ENCODE measurements at regions not wholly inside any gene's neighbourhood (a gene's known extent, or its start where the extent isn't known, plus 50 kb on each side); places are given as distances from the start of the nearest gene placed in this dataset.

- Histone ChIP-seq H3K79me2 (ENCODE audit: control insufficient read depth in 1 of 2, insufficient read depth in 2 of 2, low read length in 2 of 2) (no peaks in the 10 kb centered on the region), H3K27me3 (replicated peaks in 1 of 4; ENCODE audit: control insufficient read depth in 3 of 4, extremely low read depth in 1 of 4, insufficient read depth in 3 of 4, low read length in 3 of 4) (no peaks in the 10 kb centered on the region), H3K56ac (replicated peaks; ENCODE audit: insufficient read length, low read depth, low read length) (no peak overlapping the region), H3K9ac (replicated peaks in 1 of 4; ENCODE audit: extremely low read depth in 1 of 4, low read depth in 3 of 4, low read length in 3 of 4) (no peak overlapping the region), H4K91ac (replicated peaks; ENCODE audit: insufficient read length, low read length) (no peak overlapping the region), H3K14ac (ENCODE audit: insufficient read length) (no peak overlapping the region), H3K9me3 (ENCODE audit: insufficient read depth in 2 of 2, low read depth in 1 of 2, low read length in 1 of 2) (no peaks in the 10 kb centered on the region), H3K36me3 (ENCODE audit: control insufficient read depth in 2 of 4, insufficient read depth in 4 of 4, low read length in 3 of 4) (no peaks in the 10 kb centered on the region), H4K5ac (ENCODE audit: insufficient read length, low read depth, low read length) (no peak overlapping the region), H3K4me1 (replicated peaks in 1 of 4; ENCODE audit: control insufficient read depth in 3 of 4, insufficient read depth in 4 of 4, low read length in 3 of 4) (no peaks in the 10 kb centered on the region), H3K4ac (replicated peaks; ENCODE audit: insufficient read length, low read depth, low read length) (no peak overlapping the region), H3K79me1 (ENCODE audit: low read depth, low read length) (no peaks in the 10 kb centered on the region), H2BK15ac (ENCODE audit: low read length) (no peak overlapping the region), H3K4me2 (ENCODE audit: insufficient read depth in 1 of 2, low read depth in 2 of 2, low read length in 2 of 2) (no peak overlapping the region), H3K18ac (ENCODE audit: extremely low read depth, low read length) (no peak overlapping the region), H4K20me1 (replicated peaks in 1 of 2; ENCODE audit: control insufficient read depth in 1 of 2, insufficient read depth in 2 of 2, low read length in 2 of 2) (no peaks in the 10 kb centered on the region), H4K8ac (ENCODE audit: extremely low read depth, insufficient read depth, low read length) (no peak overlapping the region), H3K4me3 (ENCODE audit: extremely low read depth in 1 of 4, insufficient read depth in 2 of 4, low read depth in 3 of 4, low read length in 4 of 4) (no peak overlapping the region), H2BK120ac (replicated peaks; ENCODE audit: low read depth, low read length) (no peak overlapping the region), H2AK5ac (ENCODE audit: low read depth, low read length) (no peak overlapping the region), H2BK12ac (ENCODE audit: low read depth, low read length) (no peak overlapping the region), H3K23ac (ENCODE audit: insufficient read length) (no peak overlapping the region), H3K23me2 (ENCODE audit: low read depth, low read length) (no peaks in the 10 kb centered on the region), H2BK20ac (ENCODE audit: low read length) (no peak overlapping the region), H2BK5ac (ENCODE audit: low read depth, low read length) (no peak overlapping the region), H2AFZ (ENCODE audit: low read length) (no peak overlapping the region), H3K27ac (ENCODE audit: low read depth, low read length) (no peak overlapping the region)
- FAIRE-seq: no peak
- CTCF ChIA-PET (ENCODE audit: partially characterized antibody): interaction anchor here (0.5 kb wide), 1 partner anchor 24 kb away, joined by 4 read pairs; no protein-coding TSS in a partner anchor
- no peak for DNase-seq (ENCODE audit: low read depth in 1 of 2, low spot score in 2 of 2)
- WGBS, 2 experiments (ENCODE audit: extremely low coverage in 1 of 2, insufficient coverage in 1 of 2, insufficient read length in 1 of 2, insufficient replicate concordance in 2 of 2, low coverage in 1 of 2, low lambda C conversion rate in 2 of 2, missing lambda C conversion rate in 1 of 2): 88% methylated on average over 3 of the region's 3 CpGs; no CpG with 5 or more reads in 1 of the 2 experiments
- POLR2A ChIA-PET (ENCODE audit: partially characterized antibody): no interaction called here
- TF ChIP-seq SIRT6 (IDR thresholded peaks at IDR 0.05; ENCODE audit: low read length) (no peak), EZH2 (IDR thresholded peaks at IDR 0.05; ENCODE audit: low read depth, low read length, severe bottlenecking) (no peak), TAF1 (IDR thresholded peaks at IDR 0.05; ENCODE audit: low read depth, low read length) (no peak), CBX5 (IDR thresholded peaks at IDR 0.05; ENCODE audit: low read depth, low read length) (no peak), KDM4A (IDR thresholded peaks at IDR 0.05; ENCODE audit: low read depth, low read length, severe bottlenecking) (no peak), TEAD4 (IDR thresholded peaks at IDR 0.05; ENCODE audit: low read depth, low read length) (no peak), ASH2L (IDR thresholded peaks at IDR 0.05; ENCODE audit: low read length) (no peak), BACH1 (IDR thresholded peaks at IDR 0.05; ENCODE audit: low read length) (no peak)
These were observed 447.3 kb downstream of the KCNJ3 start for GRCh38 chr2:155145758-155146229.

Measured in H1 (cell line).